HAP-1 (cell line): ENCODE measurements at regions not wholly inside any gene's neighbourhood (a gene's known extent, or its start where the extent isn't known, plus 50 kb on each side); places are given as distances from the start of the nearest gene placed in this dataset.

Experiments
- DNase-seq, 2 experiments: peaks; one replicate each; pipeline ENCODE4 v3.0.0-alpha.2; 2016 to 2020; ENCODE audit warnings: low spot score in 2 of 2
- H3K27me3 ChIP-seq: fragments of 250-450 bp; sonication (Bioruptor Pico); 2 replicates; pipeline ENCODE4 v1.5.1; 2020; ENCODE audit warnings: low read depth, mild to moderate bottlenecking, moderate library complexity
- H3K36me3 ChIP-seq: fragments of 250-450 bp; sonication (Bioruptor Pico); replicated peaks from 2 replicates; pipeline ENCODE4 v1.5.1; 2020; ENCODE audit warnings: mild to moderate bottlenecking
- H3K4me1 ChIP-seq: fragments of 250-450 bp; sonication (Bioruptor Pico); 2 replicates; pipeline ENCODE4 v1.5.1; 2020; ENCODE audit warnings: mild to moderate bottlenecking
- H3K4me3 ChIP-seq: fragments of 250-450 bp; sonication (Bioruptor Pico); 2 replicates; pipeline ENCODE4 v1.5.1; 2020; ENCODE audit warnings: mild to moderate bottlenecking, moderate library complexity
- H3K9me3 ChIP-seq: fragments of 250-450 bp; sonication (Bioruptor Pico); 2 replicates; pipeline ENCODE4 v1.5.1; 2020; ENCODE audit warnings: mild to moderate bottlenecking, moderate library complexity
- in situ Hi-C: fragments of 300-500 bp; cut with MboI; formaldehyde crosslinking; loops from 3 replicates; pipeline ENCODE4 v1.14.3; 2020; ENCODE audit warnings: low sequenced_read_pairs, inconsistent platforms, mixed read lengths

GRCh38 chr18:29928081-29928480 is 1114.5 kb downstream of the DSC3 start:
- H3K27me3 ChIP-seq, result no peaks in the 10 kb centered on the region
- H3K36me3 ChIP-seq, result no peaks in the 10 kb centered on the region
- no peak for DNase-seq
- no peaks in the 10 kb centered on the region for H3K4me1 ChIP-seq
- in situ Hi-C loops, result no loop called here
- no peaks in the 10 kb centered on the region for H3K9me3 ChIP-seq
- no peak overlapping the region for H3K4me3 ChIP-seq

GRCh38 chr18:29925566-29925965 is 1117.0 kb downstream of the DSC3 start:
- no peak overlapping the region for H3K4me3 ChIP-seq
- DNase-seq, result no peak
- in situ Hi-C loops, result no loop called here
- no peaks in the 10 kb centered on the region for H3K4me1 ChIP-seq
- no peaks in the 10 kb centered on the region for H3K36me3 ChIP-seq
- H3K9me3 ChIP-seq, result no peaks in the 10 kb centered on the region
- no peaks in the 10 kb centered on the region for H3K27me3 ChIP-seq

- DNase-seq, result no peak
- Histone ChIP-seq H3K36me3 (no peaks in the 10 kb centered on the region), H3K27me3 (no peaks in the 10 kb centered on the region), H3K9me3 (no peaks in the 10 kb centered on the region), H3K4me1 (no peaks in the 10 kb centered on the region), H3K4me3 (no peak overlapping the region)
- in situ Hi-C loops, result no loop called here
Measured at GRCh38 chr18:29912351-29912750, 1130.2 kb downstream of the DSC3 start.

GRCh38 chr18:29892960-29893558 is 1149.5 kb downstream of the DSC3 start:
- Histone ChIP-seq H3K4me1 (no peaks in the 10 kb centered on the region), H3K9me3 (no peaks in the 10 kb centered on the region), H3K36me3 (no peaks in the 10 kb centered on the region), H3K4me3 (no peak overlapping the region), H3K27me3 (no peaks in the 10 kb centered on the region)
- in situ Hi-C loops, result loop anchor here (25.0 kb wide), 1 partner anchor 994 kb away; no protein-coding TSS in a partner anchor
- peak in 1 of 2 experiments; percentile 14 for DNase-seq

- no peaks in the 10 kb centered on the region for H3K36me3 ChIP-seq
- H3K4me3 ChIP-seq, result no peak overlapping the region
- H3K4me1 ChIP-seq, result peaks cover 11% of the 10 kb centered on the region
- no peak for DNase-seq
- no peaks in the 10 kb centered on the region for H3K27me3 ChIP-seq
- no peaks in the 10 kb centered on the region for H3K9me3 ChIP-seq
- in situ Hi-C loops, result loop anchor here (25.0 kb wide), 1 partner anchor 1004 kb away; no protein-coding TSS in a partner anchor
Measured at GRCh38 chr18:29883114-29883513, 1159.4 kb downstream of the DSC3 start.

- in situ Hi-C loops, result loop anchor here (25.0 kb wide), 1 partner anchor 1005 kb away; no protein-coding TSS in a partner anchor
- no peak overlapping the region for H3K4me3 ChIP-seq
- H3K36me3 ChIP-seq, result no peaks in the 10 kb centered on the region
- peak in 1 of 2 experiments; percentile 23 for DNase-seq
- no peaks in the 10 kb centered on the region for H3K9me3 ChIP-seq
- peaks cover 11% of the 10 kb centered on the region for H3K4me1 ChIP-seq
- H3K27me3 ChIP-seq, result no peaks in the 10 kb centered on the region
Measured at GRCh38 chr18:29882620-29883019, 1159.9 kb downstream of the DSC3 start.

GRCh38 chr18:29879763-29880162 is 1162.8 kb downstream of the DSC3 start:
- H3K9me3 ChIP-seq, result no peaks in the 10 kb centered on the region
- no peaks in the 10 kb centered on the region for H3K27me3 ChIP-seq
- in situ Hi-C loops, result loop anchor here (25.0 kb wide), 1 partner anchor 1008 kb away; no protein-coding TSS in a partner anchor
- no peak for DNase-seq
- H3K36me3 ChIP-seq, result no peaks in the 10 kb centered on the region
- peaks cover 11% of the 10 kb centered on the region for H3K4me1 ChIP-seq
- H3K4me3 ChIP-seq, result no peak overlapping the region

GRCh38 chr18:29874519-29875098 is 1167.9 kb downstream of the DSC3 start:
- in situ Hi-C loops, result loop anchor here (5.0 to 25.0 kb wide), 2 partner anchors 398 to 1013 kb away; no protein-coding TSS in a partner anchor

GRCh38 chr18:29873211-29873610 is 1169.3 kb downstream of the DSC3 start:
- H3K36me3 ChIP-seq, result no peaks in the 10 kb centered on the region
- no peak for DNase-seq
- H3K27me3 ChIP-seq, result no peaks in the 10 kb centered on the region
- in situ Hi-C loops, result loop anchor here (5.0 kb wide), 1 partner anchor 399 kb away; no protein-coding TSS in a partner anchor
- no peaks in the 10 kb centered on the region for H3K9me3 ChIP-seq
- H3K4me1 ChIP-seq, result no peaks in the 10 kb centered on the region
- H3K4me3 ChIP-seq, result no peak overlapping the region

More at GRCh38 chr18:29874519-29875098, 1167.9 kb downstream of the DSC3 start:
- H3K36me3 ChIP-seq, result no peaks in the 10 kb centered on the region
- no peaks in the 10 kb centered on the region for H3K4me1 ChIP-seq
- no peaks in the 10 kb centered on the region for H3K27me3 ChIP-seq
- no peaks in the 10 kb centered on the region for H3K9me3 ChIP-seq
- H3K4me3 ChIP-seq, result no peak overlapping the region
- peak; percentile 51 to 59 for DNase-seq

GRCh38 chr18:29871246-29871645 is 1171.3 kb downstream of the DSC3 start:
- Histone ChIP-seq H3K36me3 (no peaks in the 10 kb centered on the region), H3K9me3 (no peaks in the 10 kb centered on the region), H3K4me1 (no peaks in the 10 kb centered on the region), H3K4me3 (no peak overlapping the region), H3K27me3 (no peaks in the 10 kb centered on the region)
- in situ Hi-C loops, result loop anchor here (5.0 kb wide), 1 partner anchor 401 kb away; no protein-coding TSS in a partner anchor
- no peak for DNase-seq

- H3K27me3 ChIP-seq, result no peaks in the 10 kb centered on the region
- no peak overlapping the region for H3K4me3 ChIP-seq
- no peak for DNase-seq
- no peaks in the 10 kb centered on the region for H3K4me1 ChIP-seq
- no peaks in the 10 kb centered on the region for H3K36me3 ChIP-seq
- in situ Hi-C loops, result no loop called here
- H3K9me3 ChIP-seq, result no peaks in the 10 kb centered on the region
Measured at GRCh38 chr18:29862824-29863223, 1179.7 kb downstream of the DSC3 start.

- no peak for DNase-seq
- no peak overlapping the region for H3K4me3 ChIP-seq
- H3K4me1 ChIP-seq, result no peaks in the 10 kb centered on the region
- in situ Hi-C loops, result no loop called here
- no peaks in the 10 kb centered on the region for H3K9me3 ChIP-seq
- H3K36me3 ChIP-seq, result no peaks in the 10 kb centered on the region
- no peaks in the 10 kb centered on the region for H3K27me3 ChIP-seq
Measured at GRCh38 chr18:29855637-29856036, 1186.9 kb downstream of the DSC3 start.

- H3K9me3 ChIP-seq, result no peaks in the 10 kb centered on the region
Measured at GRCh38 chr18:29853126-29853525, 1189.4 kb downstream of the DSC3 start.

GRCh38 chr18:29849144-29849543 is 1193.4 kb downstream of the DSC3 start:
- Histone ChIP-seq H3K4me1 (no peaks in the 10 kb centered on the region), H3K36me3 (no peaks in the 10 kb centered on the region), H3K9me3 (no peaks in the 10 kb centered on the region), H3K27me3 (no peaks in the 10 kb centered on the region), H3K4me3 (no peak overlapping the region)
- in situ Hi-C loops, result no loop called here
- no peak for DNase-seq

More at GRCh38 chr18:29853126-29853525, 1189.4 kb downstream of the DSC3 start:
- H3K4me1 ChIP-seq, result no peaks in the 10 kb centered on the region
- no peaks in the 10 kb centered on the region for H3K27me3 ChIP-seq
- H3K4me3 ChIP-seq, result no peak overlapping the region
- in situ Hi-C loops, result no loop called here
- no peaks in the 10 kb centered on the region for H3K36me3 ChIP-seq
- no peak for DNase-seq
